ENCODE measurements at regions not wholly inside any gene's neighbourhood (a gene's known extent, or its start where the extent isn't known, plus 50 kb on each side); places are given as distances from the start of the nearest gene placed in this dataset.
A peak's percentile ranks its signal among the peaks of the same experiment; 100 is the strongest.

DNA sequence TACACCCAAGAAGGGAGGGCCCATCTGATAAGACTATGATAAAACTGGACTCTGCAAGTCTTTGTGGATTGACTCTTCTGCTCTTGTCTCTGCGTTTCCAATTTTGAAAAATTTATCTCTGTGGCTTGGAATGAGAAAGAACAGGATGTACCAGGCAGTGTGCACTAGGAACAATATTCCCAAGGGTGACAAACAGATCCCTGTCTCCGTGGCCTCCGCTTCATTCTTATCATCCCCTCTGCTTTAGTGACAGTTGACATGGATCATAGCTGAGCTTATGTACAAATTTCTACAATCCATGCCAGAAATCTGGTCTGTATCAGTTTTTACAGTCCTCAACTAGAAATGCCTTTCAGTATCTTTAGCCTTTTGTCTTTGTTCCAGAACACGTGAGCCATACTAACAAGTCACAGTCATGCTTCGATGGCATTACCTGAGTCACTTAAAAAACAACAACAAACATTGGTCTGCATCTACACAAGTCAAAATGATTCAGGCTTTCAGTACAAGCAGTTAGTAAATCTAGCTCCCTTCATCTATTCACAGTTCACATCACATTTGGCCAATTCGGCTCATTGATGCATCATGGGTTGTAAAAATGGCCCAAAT lies 393.6 kb upstream of the CELF2 start:
- Histone ChIP-seq H3K4me3 (no peak overlapping the region), H3K9me3 (ENCODE audit: low read depth) (no peaks in the 10 kb centered on the region), H3K27ac (no peak overlapping the region), H3K27me3 (no peaks in the 10 kb centered on the region), H3K36me3 (no peaks in the 10 kb centered on the region), H3K4me1 (ENCODE audit: low read depth) (peaks cover 17% of the 10 kb centered on the region)
- DNase-seq (ENCODE audit: low read depth in 1 of 2, low spot score in 1 of 2): peak in 1 of 2 donors; percentile 35
- TF ChIP-seq, protein P1, sequence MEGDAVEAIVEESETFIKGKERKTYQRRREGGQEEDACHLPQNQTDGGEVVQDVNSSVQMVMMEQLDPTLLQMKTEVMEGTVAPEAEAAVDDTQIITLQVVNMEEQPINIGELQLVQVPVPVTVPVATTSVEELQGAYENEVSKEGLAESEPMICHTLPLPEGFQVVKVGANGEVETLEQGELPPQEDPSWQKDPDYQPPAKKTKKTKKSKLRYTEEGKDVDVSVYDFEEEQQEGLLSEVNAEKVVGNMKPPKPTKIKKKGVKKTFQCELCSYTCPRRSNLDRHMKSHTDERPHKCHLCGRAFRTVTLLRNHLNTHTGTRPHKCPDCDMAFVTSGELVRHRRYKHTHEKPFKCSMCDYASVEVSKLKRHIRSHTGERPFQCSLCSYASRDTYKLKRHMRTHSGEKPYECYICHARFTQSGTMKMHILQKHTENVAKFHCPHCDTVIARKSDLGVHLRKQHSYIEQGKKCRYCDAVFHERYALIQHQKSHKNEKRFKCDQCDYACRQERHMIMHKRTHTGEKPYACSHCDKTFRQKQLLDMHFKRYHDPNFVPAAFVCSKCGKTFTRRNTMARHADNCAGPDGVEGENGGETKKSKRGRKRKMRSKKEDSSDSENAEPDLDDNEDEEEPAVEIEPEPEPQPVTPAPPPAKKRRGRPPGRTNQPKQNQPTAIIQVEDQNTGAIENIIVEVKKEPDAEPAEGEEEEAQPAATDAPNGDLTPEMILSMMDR (IDR thresholded peaks at IDR 0.05; ENCODE audit: low read depth, low read length): no peak

DNA sequence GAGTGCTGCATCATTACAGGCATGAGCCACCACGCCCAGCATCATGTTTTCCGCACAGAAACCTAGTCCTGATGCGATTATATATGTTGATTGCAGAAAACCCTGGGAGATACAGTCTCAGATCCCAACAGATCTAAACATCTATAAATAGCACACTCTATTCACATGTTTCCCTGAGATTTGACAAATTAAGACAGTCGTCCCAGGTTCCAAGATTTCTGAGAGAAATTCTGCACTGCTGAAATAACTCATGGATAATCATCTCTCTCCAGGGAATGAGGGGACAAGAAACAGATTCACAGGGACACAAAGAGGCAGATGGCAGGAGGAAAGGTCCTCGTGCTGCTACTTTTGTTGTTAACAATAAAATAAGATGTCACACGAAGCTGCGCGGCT lies 393.1 kb upstream of the CELF2 start:
- Histone ChIP-seq H3K36me3 (no peaks in the 10 kb centered on the region), H3K27ac (no peak overlapping the region), H3K9me3 (ENCODE audit: low read depth) (no peaks in the 10 kb centered on the region), H3K4me3 (no peak overlapping the region), H3K4me1 (ENCODE audit: low read depth) (peaks cover 17% of the 10 kb centered on the region), H3K27me3 (no peaks in the 10 kb centered on the region)
- TF ChIP-seq, protein P1 (IDR thresholded peaks at IDR 0.05; ENCODE audit: low read depth, low read length): no peak
- DNase-seq (ENCODE audit: low read depth in 1 of 2, low spot score in 1 of 2): no peak

DNA sequence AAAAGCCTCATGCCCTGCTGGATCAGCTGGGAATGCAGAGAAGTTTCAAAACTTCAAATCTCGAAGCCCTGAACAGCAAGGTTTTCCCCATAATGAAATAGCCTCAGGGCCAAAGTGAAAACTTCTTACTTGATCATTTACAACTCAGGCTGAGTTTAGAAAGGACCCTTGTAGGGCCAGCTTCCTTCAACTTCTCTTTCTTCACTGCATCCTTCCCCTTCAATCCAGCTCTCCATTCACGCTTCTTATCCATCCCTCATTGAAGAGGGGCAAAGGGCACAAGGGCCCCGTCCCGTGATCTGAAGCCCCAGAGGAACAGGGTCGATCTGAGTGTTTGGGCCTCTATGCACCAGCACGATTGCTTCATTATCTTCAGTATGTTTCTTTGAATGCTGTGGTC lies 392.2 kb upstream of the CELF2 start:
- Histone ChIP-seq H3K36me3 (no peaks in the 10 kb centered on the region), H3K27me3 (no peaks in the 10 kb centered on the region), H3K4me1 (ENCODE audit: low read depth) (peaks cover 17% of the 10 kb centered on the region), H3K27ac (no peak overlapping the region), H3K4me3 (no peak overlapping the region), H3K9me3 (ENCODE audit: low read depth) (no peaks in the 10 kb centered on the region)
- TF ChIP-seq, protein P1 (IDR thresholded peaks at IDR 0.05; ENCODE audit: low read depth, low read length): no peak
- no peak for DNase-seq (ENCODE audit: low read depth in 1 of 2, low spot score in 1 of 2)

DNA sequence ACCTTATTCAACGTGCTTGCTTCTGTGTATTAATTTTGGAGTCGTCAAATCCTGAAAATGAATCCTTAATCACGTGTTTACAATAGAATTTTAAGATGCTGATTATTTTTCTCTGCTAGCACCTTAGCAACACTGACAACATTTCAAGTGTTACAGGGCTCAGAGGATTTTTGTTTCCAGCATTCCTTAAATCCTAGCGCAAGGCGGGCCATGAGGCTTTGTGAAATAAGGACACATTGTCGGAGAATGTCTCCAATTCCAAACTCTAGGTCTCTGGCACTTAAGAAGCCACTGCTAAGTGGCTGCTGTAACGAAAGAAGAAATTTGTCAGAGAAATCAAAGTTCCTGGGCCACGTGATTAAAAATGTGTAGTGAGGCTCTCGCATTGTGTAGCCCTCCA lies 390.9 kb upstream of the CELF2 start:
- Histone ChIP-seq H3K36me3 (no peaks in the 10 kb centered on the region), H3K4me1 (ENCODE audit: low read depth) (peaks cover 17% of the 10 kb centered on the region), H3K27me3 (no peaks in the 10 kb centered on the region), H3K9me3 (ENCODE audit: low read depth) (no peaks in the 10 kb centered on the region), H3K27ac (no peak overlapping the region), H3K4me3 (no peak overlapping the region)
- TF ChIP-seq, protein P1 (IDR thresholded peaks at IDR 0.05; ENCODE audit: low read depth, low read length): no peak
- no peak for DNase-seq (ENCODE audit: low read depth in 1 of 2, low spot score in 1 of 2)

DNA sequence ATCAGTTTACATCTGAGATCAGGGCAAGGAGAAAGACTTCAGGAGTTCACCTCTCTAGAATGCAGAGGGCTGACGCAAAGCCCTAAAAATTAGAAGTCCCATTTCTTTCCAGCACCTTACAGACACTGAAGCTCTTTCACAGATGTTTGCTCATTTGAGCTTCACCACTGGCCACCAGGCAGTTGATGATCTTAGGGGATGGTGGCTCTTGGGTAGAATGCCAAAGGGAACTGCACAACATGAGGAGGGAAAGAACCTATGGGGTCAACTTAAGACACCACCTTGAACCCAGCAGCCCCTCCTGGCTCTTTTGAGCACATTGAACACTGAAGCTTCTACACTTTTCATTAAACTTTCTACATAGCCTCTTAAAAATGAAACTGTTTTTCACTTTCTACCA lies 390.3 kb upstream of the CELF2 start:
- Histone ChIP-seq H3K27ac (no peak overlapping the region), H3K36me3 (no peaks in the 10 kb centered on the region), H3K4me3 (no peak overlapping the region), H3K4me1 (ENCODE audit: low read depth) (peaks cover 17% of the 10 kb centered on the region), H3K27me3 (no peaks in the 10 kb centered on the region), H3K9me3 (ENCODE audit: low read depth) (no peaks in the 10 kb centered on the region)
- TF ChIP-seq, protein P1 (IDR thresholded peaks at IDR 0.05; ENCODE audit: low read depth, low read length): no peak
- DNase-seq (ENCODE audit: low read depth in 1 of 2, low spot score in 1 of 2): no peak
